CD4-positive, alpha-beta T cell (primary cell): ENCODE measurements at regions not wholly inside any gene's neighbourhood (a gene's known extent, or its start where the extent isn't known, plus 50 kb on each side); places are given as distances from the start of the nearest gene placed in this dataset.

Experiments used
- ATAC-seq: fragments of 200-7000 bp; cut with Tn5 transposase; one replicate; pipeline ENCODE4 v1.10.0; 2022; ENCODE audit warnings: mild to moderate bottlenecking; ENCODE audit not compliant: poor library complexity
- CTCF ChIA-PET: fragments of 350-600 bp; sonication (Branson Sonifier 250); formaldehyde crosslinking; loops from one replicate; lab custom pipeline; 2021; ENCODE audit warnings: antibody characterized with exemption, inconsistent platforms; lab: Charles Lee
- POLR2A ChIA-PET: fragments of 350-600 bp; sonication (Branson Sonifier 250); formaldehyde crosslinking; loops from one replicate; lab custom pipeline; 2021; ENCODE audit warnings: antibody characterized with exemption, inconsistent platforms; lab: Charles Lee
- DNase-seq, 14 experiments: peaks; one replicate each; pipeline ENCODE4 v3.0.0-alpha.2; 2013 to 2020; ENCODE audit warnings: mixed read lengths in 2 of 14
- H3K27ac ChIP-seq, 2 donors: one replicate each; pipeline versions ENCODE4 v1.5.1 to v1.7.0; 2013; ENCODE audit warnings: low read length in 2 of 2, low read depth in 1 of 2, mild to moderate bottlenecking in 1 of 2
- H3K27me3 ChIP-seq, 2 experiments: 1 replicate in 1 of 2; 2 replicates in 1 of 2; pipeline versions ENCODE4 v1.6.1 to v1.7.0; 2013; ENCODE audit warnings: low read length in 2 of 2, control low read depth in 1 of 2, mild to moderate bottlenecking in 1 of 2, moderate library complexity in 1 of 2; ENCODE audit not compliant: insufficient read depth in 2 of 2, control insufficient read depth in 1 of 2
- H3K36me3 ChIP-seq: one replicate; pipeline ENCODE4 v1.6.1; 2013; ENCODE audit warnings: low read length, control low read depth; ENCODE audit not compliant: insufficient read depth
- H3K4me1 ChIP-seq: one replicate; pipeline ENCODE4 v1.6.1; 2013; ENCODE audit warnings: low read length, control low read depth; ENCODE audit not compliant: insufficient read depth
- H3K4me3 ChIP-seq: one replicate; pipeline ENCODE4 v1.5.1; 2013; ENCODE audit warnings: mild to moderate bottlenecking, low read length, moderate library complexity
- H3K9me3 ChIP-seq, 2 experiments: 1 replicate in 1 of 2; 2 replicates in 1 of 2; pipeline versions ENCODE4 v1.6.1 to v1.7.0; 2013; ENCODE audit warnings: low read length in 2 of 2, mild to moderate bottlenecking in 2 of 2, control low read depth in 1 of 2, moderate library complexity in 1 of 2; ENCODE audit not compliant: control insufficient read depth in 1 of 2, insufficient read depth in 1 of 2
- H3K27ac Mint-ChIP-seq: one replicate; pipeline ENCODE4 v1.8.0; 2020; ENCODE audit warnings: mixed read lengths
- H3K27me3 Mint-ChIP-seq: one replicate; pipeline ENCODE4 v1.8.0; 2021; ENCODE audit warnings: mixed read lengths
- H3K36me3 Mint-ChIP-seq: one replicate; pipeline ENCODE4 v1.8.0; 2021; ENCODE audit warnings: low read depth, mixed read lengths
- H3K4me1 Mint-ChIP-seq: one replicate; pipeline ENCODE4 v1.8.0; 2021; ENCODE audit warnings: low read depth, mixed read lengths
- H3K4me3 Mint-ChIP-seq: one replicate; pipeline ENCODE4 v1.8.0; 2020; ENCODE audit warnings: mild to moderate bottlenecking, mixed read lengths
- H3K9me3 Mint-ChIP-seq: one replicate; pipeline ENCODE4 v1.8.0; 2020; ENCODE audit warnings: mixed read lengths
- intact Hi-C, 2 experiments: fragments of 100-400 bp; cut with DNase I in 1 of 2; cut with micrococcal nuclease in 1 of 2; formaldehyde crosslinking; loops; one replicate each; pipeline versions ENCODE4 v1.15.1 to v1.9.0; 2023 to 2025; cut with DNase I, micrococcal nuclease
- TF ChIP-seq, protein P1 (sequence below): fragments of 200-600 bp; IDR thresholded peaks from one replicate; pipeline ENCODE4 v1.8.0; 2022; ENCODE audit warnings: antibody characterized with exemption, mild to moderate bottlenecking

DNA sequence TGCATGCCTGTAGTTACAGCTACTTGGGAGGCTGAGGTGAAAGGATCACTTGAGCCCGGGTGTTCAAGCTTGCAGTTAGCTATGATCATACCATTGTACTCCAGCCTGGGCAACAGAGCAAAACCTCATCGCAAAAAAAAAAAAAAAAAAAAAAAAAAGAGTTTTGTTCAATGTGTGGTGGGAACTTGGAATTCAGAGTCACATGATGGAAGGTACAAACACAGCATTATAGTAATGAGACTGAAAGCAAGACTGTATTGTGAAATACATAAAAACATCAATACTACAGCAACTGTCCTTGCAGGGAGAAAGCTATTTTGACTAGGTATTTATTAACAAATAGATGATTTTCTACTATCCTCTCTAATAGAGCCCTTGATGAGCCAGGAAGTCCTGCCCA, 393.2 kb downstream of the DLEU7 start:
- Mint-ChIP-seq H3K4me1 (no peaks in the 10 kb centered on the region), H3K4me3 (no peak overlapping the region), H3K36me3 (no peaks in the 10 kb centered on the region), H3K9me3 (no peaks in the 10 kb centered on the region), H3K27me3 (no peaks in the 10 kb centered on the region), H3K27ac (no peak overlapping the region)
- CTCF ChIA-PET: no interaction called here
- ATAC-seq (no peak), DNase-seq (no peak)
- Histone ChIP-seq H3K27ac (no peak overlapping the region), H3K27me3 (no peaks in the 10 kb centered on the region), H3K36me3 (no peaks in the 10 kb centered on the region), H3K4me3 (no peak overlapping the region), H3K4me1 (no peaks in the 10 kb centered on the region), H3K9me3 (no peaks in the 10 kb centered on the region)
- TF ChIP-seq, protein P1, sequence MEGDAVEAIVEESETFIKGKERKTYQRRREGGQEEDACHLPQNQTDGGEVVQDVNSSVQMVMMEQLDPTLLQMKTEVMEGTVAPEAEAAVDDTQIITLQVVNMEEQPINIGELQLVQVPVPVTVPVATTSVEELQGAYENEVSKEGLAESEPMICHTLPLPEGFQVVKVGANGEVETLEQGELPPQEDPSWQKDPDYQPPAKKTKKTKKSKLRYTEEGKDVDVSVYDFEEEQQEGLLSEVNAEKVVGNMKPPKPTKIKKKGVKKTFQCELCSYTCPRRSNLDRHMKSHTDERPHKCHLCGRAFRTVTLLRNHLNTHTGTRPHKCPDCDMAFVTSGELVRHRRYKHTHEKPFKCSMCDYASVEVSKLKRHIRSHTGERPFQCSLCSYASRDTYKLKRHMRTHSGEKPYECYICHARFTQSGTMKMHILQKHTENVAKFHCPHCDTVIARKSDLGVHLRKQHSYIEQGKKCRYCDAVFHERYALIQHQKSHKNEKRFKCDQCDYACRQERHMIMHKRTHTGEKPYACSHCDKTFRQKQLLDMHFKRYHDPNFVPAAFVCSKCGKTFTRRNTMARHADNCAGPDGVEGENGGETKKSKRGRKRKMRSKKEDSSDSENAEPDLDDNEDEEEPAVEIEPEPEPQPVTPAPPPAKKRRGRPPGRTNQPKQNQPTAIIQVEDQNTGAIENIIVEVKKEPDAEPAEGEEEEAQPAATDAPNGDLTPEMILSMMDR: no peak
- POLR2A ChIA-PET: no interaction called here
- intact Hi-C loops: no loop called here

GRCh38 chr13:50451609-50452008, 391.9 kb downstream of the DLEU7 start:
- TF ChIP-seq, protein P1: no peak
- Histone ChIP-seq H3K27ac (no peak overlapping the region), H3K4me3 (no peak overlapping the region), H3K27me3 (no peaks in the 10 kb centered on the region), H3K9me3 (no peaks in the 10 kb centered on the region), H3K36me3 (no peaks in the 10 kb centered on the region), H3K4me1 (no peaks in the 10 kb centered on the region)
- ChIA-PET CTCF (no interaction called here), POLR2A (no interaction called here)
- no peak overlapping the region for H3K4me3 Mint-ChIP-seq
- DNase-seq (no peak), ATAC-seq (no peak)
- H3K4me1 Mint-ChIP-seq: no peaks in the 10 kb centered on the region
- no peaks in the 10 kb centered on the region for H3K36me3 Mint-ChIP-seq
- no peaks in the 10 kb centered on the region for H3K27me3 Mint-ChIP-seq
- H3K9me3 Mint-ChIP-seq: no peaks in the 10 kb centered on the region
- no peak overlapping the region for H3K27ac Mint-ChIP-seq
- intact Hi-C loops: no loop called here

- CTCF ChIA-PET: no interaction called here
Observed at GRCh38 chr13:50452028-50452427, 391.5 kb downstream of the DLEU7 start.

More at GRCh38 chr13:50452028-50452427, 391.5 kb downstream of the DLEU7 start:
- Histone ChIP-seq H3K4me3 (no peak overlapping the region), H3K27me3 (no peaks in the 10 kb centered on the region), H3K36me3 (no peaks in the 10 kb centered on the region), H3K9me3 (no peaks in the 10 kb centered on the region), H3K27ac (no peak overlapping the region), H3K4me1 (no peaks in the 10 kb centered on the region)
- DNase-seq (no peak), ATAC-seq (no peak)
- no peaks in the 10 kb centered on the region for H3K4me1 Mint-ChIP-seq
- TF ChIP-seq, protein P1: no peak
- no peak overlapping the region for H3K4me3 Mint-ChIP-seq
- H3K9me3 Mint-ChIP-seq: no peaks in the 10 kb centered on the region
- H3K27me3 Mint-ChIP-seq: no peaks in the 10 kb centered on the region
- H3K27ac Mint-ChIP-seq: no peak overlapping the region
- H3K36me3 Mint-ChIP-seq: no peaks in the 10 kb centered on the region
- intact Hi-C loops: no loop called here
- POLR2A ChIA-PET: no interaction called here
